ENCODE measurements at regions not wholly inside any gene's neighbourhood (a gene's known extent, or its start where the extent isn't known, plus 50 kb on each side); places are given as distances from the start of the nearest gene placed in this dataset.

DNA sequence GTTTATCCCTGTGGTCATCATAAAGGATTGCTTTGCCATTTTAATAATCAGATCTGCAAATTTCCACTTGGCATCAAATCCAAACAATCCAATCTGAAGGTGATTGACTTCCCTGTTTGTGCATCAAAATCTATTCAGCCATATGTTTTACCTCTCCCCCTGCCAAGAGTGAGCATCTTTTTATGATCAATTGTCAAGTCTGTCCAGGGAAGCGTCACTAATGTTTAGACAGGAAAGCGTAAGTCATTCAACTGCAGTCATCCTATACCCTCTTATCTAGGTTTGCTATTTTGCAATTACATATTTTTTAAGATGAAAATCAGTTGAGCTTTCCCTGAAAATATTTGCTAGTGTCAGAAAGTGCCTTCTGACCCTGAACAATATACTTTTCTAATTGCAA, 1224.1 kb upstream of the SEL1L start:
- no peaks in the 10 kb centered on the region for H3K27me3 ChIP-seq (replicated peaks; ENCODE audit: control insufficient read depth, insufficient read depth, low read length)
- no peak overlapping the region for H3K4me3 ChIP-seq (replicated peaks; ENCODE audit: low read depth, low read length)
- TF ChIP-seq, protein P1, sequence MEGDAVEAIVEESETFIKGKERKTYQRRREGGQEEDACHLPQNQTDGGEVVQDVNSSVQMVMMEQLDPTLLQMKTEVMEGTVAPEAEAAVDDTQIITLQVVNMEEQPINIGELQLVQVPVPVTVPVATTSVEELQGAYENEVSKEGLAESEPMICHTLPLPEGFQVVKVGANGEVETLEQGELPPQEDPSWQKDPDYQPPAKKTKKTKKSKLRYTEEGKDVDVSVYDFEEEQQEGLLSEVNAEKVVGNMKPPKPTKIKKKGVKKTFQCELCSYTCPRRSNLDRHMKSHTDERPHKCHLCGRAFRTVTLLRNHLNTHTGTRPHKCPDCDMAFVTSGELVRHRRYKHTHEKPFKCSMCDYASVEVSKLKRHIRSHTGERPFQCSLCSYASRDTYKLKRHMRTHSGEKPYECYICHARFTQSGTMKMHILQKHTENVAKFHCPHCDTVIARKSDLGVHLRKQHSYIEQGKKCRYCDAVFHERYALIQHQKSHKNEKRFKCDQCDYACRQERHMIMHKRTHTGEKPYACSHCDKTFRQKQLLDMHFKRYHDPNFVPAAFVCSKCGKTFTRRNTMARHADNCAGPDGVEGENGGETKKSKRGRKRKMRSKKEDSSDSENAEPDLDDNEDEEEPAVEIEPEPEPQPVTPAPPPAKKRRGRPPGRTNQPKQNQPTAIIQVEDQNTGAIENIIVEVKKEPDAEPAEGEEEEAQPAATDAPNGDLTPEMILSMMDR (IDR thresholded peaks at IDR 0.05; ENCODE audit: insufficient read depth, low read length, poor library complexity, severe bottlenecking) = no peak
- H3K36me3 ChIP-seq (ENCODE audit: control insufficient read depth, insufficient read depth, low read length) = no peaks in the 10 kb centered on the region
- no peak for DNase-seq (ENCODE audit: extremely low read depth, insufficient read length)

DNA sequence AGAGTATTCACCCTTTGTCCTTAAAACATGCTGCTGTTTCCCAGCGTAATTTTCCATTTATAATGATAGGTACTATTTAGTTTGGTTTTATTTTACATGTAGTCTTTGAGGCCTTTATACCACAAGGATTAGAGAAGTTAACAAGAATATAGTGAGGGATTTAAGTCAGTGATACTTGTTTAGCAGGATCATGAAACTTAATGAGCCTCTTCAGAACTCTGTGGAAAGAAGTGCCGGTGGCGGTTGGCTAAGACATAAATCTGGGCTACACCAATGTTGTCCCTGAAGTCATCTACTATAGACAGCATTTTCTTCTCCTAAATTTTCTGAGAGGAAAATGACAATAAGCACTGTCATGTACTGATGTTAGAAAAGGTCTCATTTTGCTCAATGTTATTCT, 1226.0 kb upstream of the SEL1L start:
- Histone ChIP-seq H3K27me3 (replicated peaks; ENCODE audit: control insufficient read depth, insufficient read depth, low read length) (no peaks in the 10 kb centered on the region), H3K4me3 (replicated peaks; ENCODE audit: low read depth, low read length) (no peak overlapping the region), H3K36me3 (ENCODE audit: control insufficient read depth, insufficient read depth, low read length) (no peaks in the 10 kb centered on the region)
- TF ChIP-seq, protein P1 (IDR thresholded peaks at IDR 0.05; ENCODE audit: insufficient read depth, low read length, poor library complexity, severe bottlenecking) = no peak
- no peak for DNase-seq (ENCODE audit: extremely low read depth, insufficient read length)

DNA sequence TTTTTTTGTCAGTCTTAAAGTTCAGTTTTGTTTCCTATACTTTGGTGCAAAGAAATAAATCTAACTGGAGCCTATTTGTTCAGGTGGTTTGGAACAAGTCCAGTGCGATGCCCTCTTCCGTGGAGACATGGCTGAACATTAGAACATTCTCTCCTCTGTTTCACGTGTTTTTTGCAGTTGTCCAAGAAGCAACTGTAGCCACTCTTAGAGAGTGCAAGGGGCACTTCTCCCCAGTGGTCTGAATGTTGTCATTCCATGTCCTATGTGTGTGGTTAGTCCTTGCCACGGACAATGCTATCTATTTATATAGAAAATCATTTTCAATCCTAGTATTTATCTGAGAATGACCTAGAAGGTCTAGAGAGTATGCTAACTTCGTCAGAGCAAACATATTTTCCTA, 1232.5 kb upstream of the SEL1L start:
- DNase-seq (ENCODE audit: extremely low read depth, insufficient read length) = no peak
- Histone ChIP-seq H3K4me3 (replicated peaks; ENCODE audit: low read depth, low read length) (no peak overlapping the region), H3K36me3 (ENCODE audit: control insufficient read depth, insufficient read depth, low read length) (no peaks in the 10 kb centered on the region), H3K27me3 (replicated peaks; ENCODE audit: control insufficient read depth, insufficient read depth, low read length) (no peaks in the 10 kb centered on the region)
- TF ChIP-seq, protein P1 (IDR thresholded peaks at IDR 0.05; ENCODE audit: insufficient read depth, low read length, poor library complexity, severe bottlenecking) = no peak

DNA sequence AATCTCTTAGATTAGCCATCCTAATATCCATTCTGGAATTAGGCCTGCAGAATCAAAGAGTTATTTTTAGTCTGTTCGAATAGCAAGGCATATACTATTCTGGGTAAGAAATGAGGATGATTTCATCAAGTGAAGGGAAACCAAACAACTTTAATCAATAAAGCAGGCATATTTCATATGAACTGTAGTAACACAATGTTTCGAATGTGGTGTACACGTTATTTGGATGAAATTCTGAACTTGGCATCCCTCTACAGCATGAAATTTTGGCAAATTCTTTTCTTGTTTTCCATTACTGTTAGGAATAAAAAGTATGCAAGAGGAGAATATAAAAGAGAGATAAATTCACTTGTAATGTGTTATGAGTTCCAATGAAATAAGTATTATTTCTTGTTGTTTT, 1233.3 kb upstream of the SEL1L start:
- no peaks in the 10 kb centered on the region for H3K27me3 ChIP-seq (replicated peaks; ENCODE audit: control insufficient read depth, insufficient read depth, low read length)
- no peak for DNase-seq (ENCODE audit: extremely low read depth, insufficient read length)
- no peaks in the 10 kb centered on the region for H3K36me3 ChIP-seq (ENCODE audit: control insufficient read depth, insufficient read depth, low read length)
- no peak overlapping the region for H3K4me3 ChIP-seq (replicated peaks; ENCODE audit: low read depth, low read length)
- TF ChIP-seq, protein P1 (IDR thresholded peaks at IDR 0.05; ENCODE audit: insufficient read depth, low read length, poor library complexity, severe bottlenecking) = no peak

DNA sequence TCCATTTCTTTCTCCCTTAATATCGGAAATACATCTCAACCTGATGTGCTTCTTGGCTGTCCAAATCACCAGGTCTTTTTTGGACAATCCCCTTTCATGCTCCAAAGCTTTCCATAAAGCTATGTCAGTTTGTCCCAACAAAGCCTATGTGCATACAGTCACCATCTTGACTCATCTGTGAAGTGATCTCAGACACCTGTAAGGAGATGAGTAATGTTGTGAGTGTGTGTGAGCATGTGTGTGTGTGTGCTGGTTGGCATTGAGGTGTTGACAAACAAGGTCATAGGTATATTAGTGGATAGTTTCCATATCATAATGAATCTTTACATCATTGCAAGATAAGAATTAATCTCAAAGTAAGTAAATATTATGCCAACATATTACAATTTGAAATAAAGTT, 1243.3 kb upstream of the SEL1L start:
- TF ChIP-seq, protein P1 (IDR thresholded peaks at IDR 0.05; ENCODE audit: insufficient read depth, low read length, poor library complexity, severe bottlenecking) = no peak
- Histone ChIP-seq H3K36me3 (ENCODE audit: control insufficient read depth, insufficient read depth, low read length) (no peaks in the 10 kb centered on the region), H3K27me3 (replicated peaks; ENCODE audit: control insufficient read depth, insufficient read depth, low read length) (no peaks in the 10 kb centered on the region), H3K4me3 (replicated peaks; ENCODE audit: low read depth, low read length) (no peak overlapping the region)
- no peak for DNase-seq (ENCODE audit: extremely low read depth, insufficient read length)

DNA sequence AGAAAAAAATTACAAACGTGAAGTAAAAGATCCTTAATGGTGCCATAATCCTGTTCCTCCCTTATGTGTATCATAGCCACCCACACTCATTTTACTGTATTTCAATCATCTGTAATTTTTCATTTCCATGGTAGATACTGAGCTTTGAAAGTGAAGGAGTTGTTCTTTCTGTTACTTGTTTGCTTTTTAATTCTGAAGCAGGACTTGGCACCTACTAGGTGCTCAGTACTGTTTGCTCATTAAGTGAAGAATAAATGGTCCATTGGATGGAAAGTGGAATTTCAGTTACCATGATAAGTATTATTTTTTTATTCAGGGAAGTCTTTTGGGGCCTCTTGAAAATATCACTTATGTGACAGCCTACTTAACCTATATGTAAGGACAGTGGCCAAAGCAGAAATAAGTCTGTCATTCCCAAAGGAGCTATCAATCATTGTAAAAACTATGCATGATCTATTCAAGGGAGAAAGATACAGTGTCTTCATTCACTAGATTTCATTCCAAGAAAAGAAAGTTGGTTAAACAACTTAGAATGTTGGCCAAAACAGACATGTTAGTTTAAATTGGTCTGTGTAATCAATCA, 1244.4 kb upstream of the SEL1L start:
- DNase-seq (ENCODE audit: extremely low read depth, insufficient read length) = no peak
- Histone ChIP-seq H3K36me3 (ENCODE audit: control insufficient read depth, insufficient read depth, low read length) (no peaks in the 10 kb centered on the region), H3K4me3 (replicated peaks; ENCODE audit: low read depth, low read length) (no peak overlapping the region), H3K27me3 (replicated peaks; ENCODE audit: control insufficient read depth, insufficient read depth, low read length) (no peaks in the 10 kb centered on the region)
- TF ChIP-seq, protein P1 (IDR thresholded peaks at IDR 0.05; ENCODE audit: insufficient read depth, low read length, poor library complexity, severe bottlenecking) = no peak
